GM12892 (cell line): ENCODE measurements at regions not wholly inside any gene's neighbourhood (a gene's known extent, or its start where the extent isn't known, plus 50 kb on each side); places are given as distances from the start of the nearest gene placed in this dataset.

Source experiments
- POLR2A ChIP-seq: IDR thresholded peaks from 2 replicates; pipeline ENCODE4 v1.6.1; 2011; ENCODE audit warnings: low read depth, low read length, control low read depth
- POLR2AphosphoS5 ChIP-seq: IDR thresholded peaks from 2 replicates; pipeline ENCODE4 v1.6.1; 2011; ENCODE audit warnings: low read depth, low read length, control low read depth
- TAF1 ChIP-seq: IDR thresholded peaks from 2 replicates; pipeline ENCODE4 v1.6.1; 2011; ENCODE audit warnings: low read depth, mild to moderate bottlenecking, control low read depth, low read length, borderline replicate concordance

DNA sequence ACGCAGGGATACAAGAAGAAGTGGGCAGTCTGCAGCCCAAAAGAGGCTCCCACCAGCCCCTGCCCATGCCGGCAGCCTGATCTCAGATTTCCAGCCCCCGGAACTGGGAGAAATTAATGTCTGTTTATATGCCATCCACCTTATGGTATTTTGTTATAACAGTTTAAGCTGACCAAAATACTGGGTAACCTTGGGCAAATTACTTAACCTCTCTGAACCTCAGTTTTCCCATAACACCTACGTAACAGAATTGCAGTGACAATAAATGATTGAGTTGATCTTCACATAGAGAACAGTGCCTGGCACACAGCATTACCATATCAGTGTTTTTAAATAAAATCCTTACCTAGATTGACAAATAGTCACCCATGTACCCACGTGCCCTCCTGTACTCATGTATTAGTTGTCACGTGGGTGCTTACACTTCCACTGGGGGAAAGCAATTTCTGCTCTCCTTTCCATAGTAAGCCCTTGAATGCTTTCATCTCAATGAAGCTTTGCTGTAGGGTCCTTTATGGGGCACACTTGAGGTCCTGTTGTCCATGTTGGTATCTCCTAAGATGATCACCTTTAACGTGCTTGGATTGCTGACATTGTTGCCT is 54.2 kb upstream of the PHF21A start:
- TF ChIP-seq POLR2A = no peak
- no peak for TF ChIP-seq POLR2AphosphoS5
- no peak for TF ChIP-seq TAF1
